NCI-H524 (cell line): ENCODE measurements at regions not wholly inside any gene's neighbourhood (a gene's known extent, or its start where the extent isn't known, plus 50 kb on each side); places are given as distances from the start of the nearest gene placed in this dataset.
"Not testable (repeated sequence)": the region's sequence is repeated elsewhere in the genome, so short reads cannot be mapped to it uniquely, and the experiment has no call there.

Experiments
- DNase-seq, 2 experiments: peaks; one replicate each; lab custom pipeline; 2025; lab: John Stamatoyannopoulos, UW

DNA sequence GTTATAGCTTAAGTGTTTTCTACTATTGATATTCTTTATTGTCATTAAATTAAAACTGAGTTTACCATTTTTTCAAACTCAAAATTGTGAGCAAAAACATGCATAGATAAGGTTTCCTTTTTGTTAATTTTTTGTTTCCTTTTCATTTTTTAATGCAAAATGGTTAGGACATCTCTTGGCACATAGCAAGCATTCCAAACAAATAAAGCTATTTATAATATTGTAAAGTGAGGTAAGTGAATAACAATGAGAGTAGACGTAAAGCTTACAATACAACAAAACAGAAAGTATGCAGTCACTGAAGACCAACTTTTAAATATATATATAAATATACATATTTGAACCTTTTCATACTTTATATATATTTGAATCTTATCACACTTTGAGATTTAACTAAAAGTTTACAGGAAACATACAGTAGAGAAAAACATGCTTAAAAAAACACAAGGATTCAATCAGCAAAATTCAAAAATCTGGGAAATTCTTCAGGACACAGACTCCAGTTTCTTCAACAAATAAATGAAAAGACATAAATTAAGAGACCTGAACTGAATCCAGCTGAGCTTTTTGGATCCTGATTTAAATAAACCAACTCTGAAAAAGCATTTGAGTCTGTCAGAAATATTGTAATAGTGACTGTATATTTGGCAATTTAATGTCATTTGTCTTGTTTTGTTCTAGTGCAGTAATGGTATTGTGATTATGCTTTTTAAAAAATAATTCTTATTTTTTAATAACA, 67.5 kb upstream of the SAMSN1 start:
- DNase-seq: no peak

DNA sequence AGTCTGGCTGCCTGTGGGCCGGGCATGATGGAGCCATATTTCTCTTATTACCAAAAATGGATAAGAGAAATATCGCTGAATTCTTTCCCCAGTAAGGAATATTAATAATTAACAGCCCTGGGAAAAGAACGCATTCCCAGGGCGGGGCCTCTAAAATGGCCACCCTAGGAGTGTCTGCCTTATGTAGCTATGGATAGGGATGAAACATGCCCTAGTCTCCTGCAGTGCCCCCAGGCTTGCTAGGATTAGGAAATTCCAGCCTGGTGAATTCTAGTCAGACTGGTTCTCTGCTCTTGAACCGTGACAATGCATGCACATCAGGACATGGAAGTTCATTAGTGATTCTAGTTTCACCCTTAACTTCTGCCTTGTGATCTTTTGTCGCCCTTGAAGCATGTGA, 64.0 kb upstream of the SAMSN1 start:
- not testable (repeated sequence) for DNase-seq

GRCh38 chr21:14609274-14609673, 63.2 kb upstream of the SAMSN1 start:
- DNase-seq: no peak

DNA sequence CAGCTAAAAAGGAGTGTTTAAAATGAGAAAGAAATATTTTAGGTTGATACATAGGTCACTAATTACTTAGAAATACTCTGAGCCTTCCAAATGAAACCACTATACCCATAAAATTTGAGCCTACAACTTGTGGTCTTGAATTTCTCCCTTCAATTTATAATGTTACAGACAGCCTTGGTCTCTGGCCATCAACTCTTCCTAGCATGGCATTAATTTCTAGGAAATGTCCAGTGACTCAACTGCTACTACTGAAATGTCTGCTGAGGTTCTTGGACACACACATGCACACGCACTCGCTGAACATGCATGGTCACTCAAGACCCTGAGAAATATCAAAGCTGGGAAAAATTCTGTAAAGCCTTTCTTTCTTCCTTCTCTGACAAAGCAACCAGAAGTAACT, 61.1 kb upstream of the SAMSN1 start:
- DNase-seq: no peak

DNA sequence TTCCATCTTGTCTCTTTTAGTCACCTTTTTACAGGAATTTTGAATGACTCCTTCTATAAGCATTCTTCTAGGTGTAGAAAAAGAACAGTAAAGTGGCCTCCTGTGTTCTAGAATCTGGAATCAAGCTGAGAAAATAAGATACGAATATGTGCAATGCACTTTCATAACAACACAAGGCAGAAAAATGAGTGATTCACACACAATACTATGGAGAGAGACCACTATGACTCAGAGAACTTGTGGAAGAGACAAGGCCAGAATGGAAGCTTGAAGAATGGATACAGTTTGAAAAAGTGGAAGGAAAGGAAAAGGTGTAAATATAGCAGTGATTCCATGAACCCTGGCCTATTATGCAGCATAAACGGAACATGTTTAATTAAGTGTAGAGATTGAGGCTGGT, 57.1 kb upstream of the SAMSN1 start:
- no peak for DNase-seq

DNA sequence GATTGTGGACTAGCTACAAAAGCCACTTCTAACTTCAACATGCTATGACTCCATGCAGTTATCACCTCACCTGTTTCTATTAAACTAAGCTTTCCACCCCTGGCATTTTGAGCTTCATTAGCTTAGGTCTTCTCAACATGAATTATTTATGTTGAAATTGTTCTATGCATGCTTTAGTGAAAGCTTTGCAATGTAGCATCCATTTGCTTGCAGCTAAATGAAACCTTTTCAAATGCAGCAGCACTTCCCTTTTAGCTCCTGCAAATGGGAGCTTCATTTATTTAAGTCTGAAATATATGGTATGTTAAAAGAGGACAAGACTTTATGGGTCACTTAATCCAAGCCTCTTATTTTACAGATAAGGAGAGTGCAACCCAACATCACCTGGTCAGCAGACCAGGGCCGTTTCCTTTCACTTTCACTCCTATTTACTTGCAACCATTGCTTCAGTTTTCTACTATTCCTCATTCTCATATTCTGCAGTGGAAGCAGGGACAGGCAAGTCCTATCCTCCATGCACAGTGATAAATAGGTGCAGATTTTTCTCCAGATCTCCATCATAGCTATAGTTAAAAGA, 56.4 kb upstream of the SAMSN1 start:
- no peak for DNase-seq

DNA sequence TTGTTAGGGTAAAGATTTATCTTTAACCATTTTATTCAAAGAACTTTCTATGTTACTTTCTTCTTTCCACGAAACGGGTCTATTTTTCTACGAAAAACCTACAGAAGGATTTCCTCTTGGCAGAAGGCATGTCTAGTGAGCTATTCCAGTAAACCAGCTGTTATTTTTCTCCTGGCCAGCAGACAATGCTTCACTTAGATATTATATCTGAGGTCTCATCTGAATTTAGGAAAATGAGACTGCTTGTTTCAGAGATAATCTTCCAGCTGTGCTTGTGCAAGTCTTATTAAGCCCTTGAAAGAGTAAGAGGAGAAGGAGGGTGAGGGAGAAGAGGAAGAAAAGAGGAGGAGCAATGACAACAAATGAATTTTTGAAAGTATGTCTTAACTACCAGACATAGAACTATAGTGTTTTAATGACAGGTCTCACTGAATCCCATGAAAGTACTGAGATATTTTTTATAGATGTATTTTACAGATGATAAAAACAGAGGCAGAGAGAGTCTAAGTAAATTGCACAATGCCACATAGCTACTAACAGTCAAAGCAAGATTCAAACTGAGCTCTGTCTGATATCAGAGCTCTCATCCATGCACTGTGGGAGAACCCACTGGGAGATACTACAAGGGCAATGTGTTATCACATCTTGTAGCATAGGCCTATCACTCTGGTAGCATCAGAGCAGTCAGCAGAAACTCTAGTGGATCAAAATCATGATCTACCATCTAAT, 54.6 kb upstream of the SAMSN1 start:
- no peak for DNase-seq

- no peak for DNase-seq
Measured at GRCh38 chr21:14598065-14598464, 52.0 kb upstream of the SAMSN1 start.
